PC-3 (cell line): ENCODE measurements at regions not wholly inside any gene's neighbourhood (a gene's known extent, or its start where the extent isn't known, plus 50 kb on each side); places are given as distances from the start of the nearest gene placed in this dataset.

Experiments
- EZH2phosphoT487 ChIP-seq: fragments of 300-600 bp; sonication (generic); IDR thresholded peaks from 2 replicates; pipeline ENCODE4 v1.6.1; 2018; ENCODE audit warnings: mild to moderate bottlenecking, antibody characterized with exemption, low read length, borderline replicate concordance
- TF ChIP-seq, protein P1 (sequence below): fragments of 300-600 bp; sonication (generic); conservative IDR thresholded peaks from 2 replicates; pipeline ENCODE4 v1.5.1; 2017; ENCODE audit warnings: antibody characterized with exemption, low read depth, mild to moderate bottlenecking, low read length

DNA sequence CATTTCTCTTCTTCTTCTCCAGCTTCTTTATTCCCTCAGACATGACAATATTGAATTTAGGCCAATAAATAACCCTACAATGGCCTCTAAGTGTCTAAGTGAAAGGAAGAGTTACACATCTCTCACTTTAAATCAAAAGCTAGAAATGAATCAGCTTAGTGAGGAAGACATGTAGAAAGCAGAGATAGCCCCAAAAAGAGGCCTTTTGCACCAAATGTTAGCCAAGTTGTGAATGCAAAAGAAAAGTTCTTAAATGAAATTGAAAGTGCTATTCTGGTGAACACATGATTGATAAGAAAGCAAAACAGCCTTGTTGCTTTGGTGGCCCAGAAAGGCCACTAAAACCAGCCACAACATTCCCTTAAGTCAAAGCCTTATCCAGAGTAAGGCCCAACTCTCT lies 146.2 kb upstream of the HHIP start:
- TF ChIP-seq, protein P1, sequence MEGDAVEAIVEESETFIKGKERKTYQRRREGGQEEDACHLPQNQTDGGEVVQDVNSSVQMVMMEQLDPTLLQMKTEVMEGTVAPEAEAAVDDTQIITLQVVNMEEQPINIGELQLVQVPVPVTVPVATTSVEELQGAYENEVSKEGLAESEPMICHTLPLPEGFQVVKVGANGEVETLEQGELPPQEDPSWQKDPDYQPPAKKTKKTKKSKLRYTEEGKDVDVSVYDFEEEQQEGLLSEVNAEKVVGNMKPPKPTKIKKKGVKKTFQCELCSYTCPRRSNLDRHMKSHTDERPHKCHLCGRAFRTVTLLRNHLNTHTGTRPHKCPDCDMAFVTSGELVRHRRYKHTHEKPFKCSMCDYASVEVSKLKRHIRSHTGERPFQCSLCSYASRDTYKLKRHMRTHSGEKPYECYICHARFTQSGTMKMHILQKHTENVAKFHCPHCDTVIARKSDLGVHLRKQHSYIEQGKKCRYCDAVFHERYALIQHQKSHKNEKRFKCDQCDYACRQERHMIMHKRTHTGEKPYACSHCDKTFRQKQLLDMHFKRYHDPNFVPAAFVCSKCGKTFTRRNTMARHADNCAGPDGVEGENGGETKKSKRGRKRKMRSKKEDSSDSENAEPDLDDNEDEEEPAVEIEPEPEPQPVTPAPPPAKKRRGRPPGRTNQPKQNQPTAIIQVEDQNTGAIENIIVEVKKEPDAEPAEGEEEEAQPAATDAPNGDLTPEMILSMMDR, result no peak
- TF ChIP-seq EZH2phosphoT487, result no peak
